Esophagus muscularis mucosa (tissue), 4 donors: ENCODE measurements at regions not wholly inside any gene's neighbourhood (a gene's known extent, or its start where the extent isn't known, plus 50 kb on each side); places are given as distances from the start of the nearest gene placed in this dataset.

Source experiments
- DNase-seq: peaks from one replicate; pipeline ENCODE4 v3.0.0-alpha.2; 2017; ENCODE audit errors: extremely low spot score
- H3K27ac ChIP-seq, 4 donors: fragments of 200-600 bp; sonication (generic); replicated peaks in 1 of 4; 1 replicate in 3 of 4; 2 replicates in 1 of 4; pipeline ENCODE4 v1.5.1; 2016 to 2019; ENCODE audit warnings: mild to moderate bottlenecking in 1 of 4
- H3K27me3 ChIP-seq, 4 donors: fragments of 200-600 bp; sonication (generic); one replicate each; pipeline versions ENCODE4 v1.5.1 to v1.6.0; 2016 to 2019
- H3K36me3 ChIP-seq, 4 donors: fragments of 200-600 bp; sonication (generic); one replicate each; pipeline ENCODE4 v1.5.1; 2016 to 2019
- H3K4me1 ChIP-seq, 4 donors: fragments of 200-600 bp; sonication (generic); one replicate each; pipeline ENCODE4 v1.5.1; 2016 to 2019
- H3K4me3 ChIP-seq, 4 donors: fragments of 200-600 bp; sonication (generic); 1 replicate in 2 of 4; 2 replicates in 2 of 4; pipeline ENCODE4 v1.5.1; 2016 to 2019; ENCODE audit warnings: mild to moderate bottlenecking in 4 of 4, moderate library complexity in 1 of 4
- H3K9me3 ChIP-seq, 4 donors: fragments of 200-600 bp; sonication (generic); 1 replicate in 3 of 4; 2 replicates in 1 of 4; pipeline ENCODE4 v1.5.1; 2016 to 2019
- EP300 ChIP-seq: sonication (generic); formaldehyde crosslinking; IDR thresholded peaks from one replicate; pipeline ENCODE4 v1.6.1; 2017; ENCODE audit warnings: antibody characterized with exemption
- POLR2A ChIP-seq: fragments of 450-650 bp; IDR thresholded peaks from one replicate; pipeline ENCODE4 v1.6.1; 2017; ENCODE audit warnings: antibody characterized with exemption, moderate library complexity, mild to moderate bottlenecking, low read depth
- POLR2AphosphoS5 ChIP-seq, 2 donors: sonication (generic); formaldehyde crosslinking; IDR thresholded peaks; one replicate each; pipeline ENCODE4 v1.6.1; 2017; ENCODE audit warnings: antibody characterized with exemption in 2 of 2
- WGBS: methylation state at CpG from one replicate; pipeline ENCODE4 v1.1.5; 2018; 5-methylcytosine and 5-hydroxymethylcytosine counted together
- intact Hi-C: fragments of 100-400 bp; cut with DNase I; formaldehyde crosslinking; loops from one replicate; pipeline ENCODE4 v1.15.1; 2023
- TF ChIP-seq, protein P1 (sequence below), 3 experiments: fragments of 200-600 bp in 2 of 3; fragments of 450-650 bp in 1 of 3; sonication (generic) in 2 of 3; IDR thresholded peaks; one replicate each; pipeline ENCODE4 v1.5.1; 2017 to 2019; ENCODE audit warnings: antibody characterized with exemption in 3 of 3, mild to moderate bottlenecking in 2 of 3, moderate library complexity in 1 of 3

DNA sequence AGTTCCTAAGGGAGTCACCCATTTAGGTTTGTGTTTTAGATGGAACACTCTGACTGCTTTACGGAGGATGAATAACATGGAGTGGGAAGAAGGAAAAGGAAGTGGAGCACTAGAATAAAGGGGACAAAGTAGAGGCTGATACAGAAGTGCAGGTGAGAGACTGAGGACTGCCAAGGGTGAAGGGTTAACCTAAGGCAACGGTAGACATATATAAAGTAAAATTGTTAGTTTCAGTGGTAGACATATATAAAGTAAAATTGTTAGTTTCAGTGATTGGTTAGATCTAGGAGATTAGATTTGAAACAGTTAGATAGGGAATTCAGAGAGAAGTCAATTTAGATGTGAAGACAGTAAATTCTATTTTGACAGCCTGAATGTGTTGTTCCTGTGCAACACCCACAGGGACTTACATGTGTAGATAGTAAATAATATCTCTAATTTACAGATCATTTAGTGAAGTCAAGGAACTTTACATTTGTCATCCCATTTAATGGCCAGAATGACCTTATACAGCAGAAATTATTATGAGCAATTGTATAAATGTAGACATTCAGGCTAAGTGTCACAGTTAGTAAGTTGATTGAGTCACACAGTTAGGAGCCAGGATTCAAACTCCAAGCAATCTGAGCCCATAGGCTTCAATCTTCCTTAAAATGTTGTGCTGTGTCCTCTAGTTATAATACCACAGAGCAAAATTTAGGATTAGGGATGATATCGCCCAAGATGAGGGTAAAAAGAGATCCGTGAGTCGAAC is 270.8 kb upstream of the UBE2E3 start:
- no peak for TF ChIP-seq POLR2AphosphoS5 (IDR thresholded peaks at IDR 0.05)
- TF ChIP-seq, protein P1, sequence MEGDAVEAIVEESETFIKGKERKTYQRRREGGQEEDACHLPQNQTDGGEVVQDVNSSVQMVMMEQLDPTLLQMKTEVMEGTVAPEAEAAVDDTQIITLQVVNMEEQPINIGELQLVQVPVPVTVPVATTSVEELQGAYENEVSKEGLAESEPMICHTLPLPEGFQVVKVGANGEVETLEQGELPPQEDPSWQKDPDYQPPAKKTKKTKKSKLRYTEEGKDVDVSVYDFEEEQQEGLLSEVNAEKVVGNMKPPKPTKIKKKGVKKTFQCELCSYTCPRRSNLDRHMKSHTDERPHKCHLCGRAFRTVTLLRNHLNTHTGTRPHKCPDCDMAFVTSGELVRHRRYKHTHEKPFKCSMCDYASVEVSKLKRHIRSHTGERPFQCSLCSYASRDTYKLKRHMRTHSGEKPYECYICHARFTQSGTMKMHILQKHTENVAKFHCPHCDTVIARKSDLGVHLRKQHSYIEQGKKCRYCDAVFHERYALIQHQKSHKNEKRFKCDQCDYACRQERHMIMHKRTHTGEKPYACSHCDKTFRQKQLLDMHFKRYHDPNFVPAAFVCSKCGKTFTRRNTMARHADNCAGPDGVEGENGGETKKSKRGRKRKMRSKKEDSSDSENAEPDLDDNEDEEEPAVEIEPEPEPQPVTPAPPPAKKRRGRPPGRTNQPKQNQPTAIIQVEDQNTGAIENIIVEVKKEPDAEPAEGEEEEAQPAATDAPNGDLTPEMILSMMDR (IDR thresholded peaks at IDR 0.05) = no peak
- TF ChIP-seq POLR2A = no peak
- no peak for TF ChIP-seq EP300

DNA sequence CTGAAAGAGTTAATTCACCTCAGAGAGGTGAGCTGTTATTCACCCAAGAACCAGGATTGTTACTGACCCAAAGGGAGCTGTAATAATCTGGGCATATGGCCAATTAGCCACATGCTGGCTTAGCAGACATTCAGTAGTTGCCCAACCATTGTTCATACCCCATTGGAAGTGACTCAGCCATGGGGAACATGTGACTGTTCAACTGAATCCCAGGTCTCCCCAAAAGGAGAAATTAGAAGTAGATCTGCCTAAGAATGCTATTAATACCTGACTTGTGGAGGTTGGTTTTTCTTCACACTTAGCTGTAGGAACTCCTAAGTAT is 272.6 kb upstream of the UBE2E3 start:
- Histone ChIP-seq H3K27me3 (no peaks in the 10 kb centered on the region), H3K36me3 (no peaks in the 10 kb centered on the region), H3K9me3 (no peaks in the 10 kb centered on the region), H3K4me1 (no peaks in the 10 kb centered on the region), H3K4me3 (no peak overlapping the region), H3K27ac (no peak overlapping the region)
- DNase-seq = no peak
- intact Hi-C loops = no loop called here
- TF ChIP-seq, protein P1 (IDR thresholded peaks at IDR 0.05) = no peak
- TF ChIP-seq POLR2A = no peak
- TF ChIP-seq POLR2AphosphoS5 (IDR thresholded peaks at IDR 0.05) = no peak
- no peak for TF ChIP-seq EP300

More for the DNA sequence above, 270.8 kb upstream of the UBE2E3 start:
- H3K4me1 ChIP-seq = no peaks in the 10 kb centered on the region
- no peaks in the 10 kb centered on the region for H3K9me3 ChIP-seq
- no peak for DNase-seq
- no peaks in the 10 kb centered on the region for H3K27me3 ChIP-seq
- H3K36me3 ChIP-seq = no peaks in the 10 kb centered on the region
- H3K27ac ChIP-seq = no peak overlapping the region
- 93% methylated on average over 5 of the region's 5 CpGs for WGBS
- intact Hi-C loops = no loop called here
- H3K4me3 ChIP-seq = no peak overlapping the region

DNA sequence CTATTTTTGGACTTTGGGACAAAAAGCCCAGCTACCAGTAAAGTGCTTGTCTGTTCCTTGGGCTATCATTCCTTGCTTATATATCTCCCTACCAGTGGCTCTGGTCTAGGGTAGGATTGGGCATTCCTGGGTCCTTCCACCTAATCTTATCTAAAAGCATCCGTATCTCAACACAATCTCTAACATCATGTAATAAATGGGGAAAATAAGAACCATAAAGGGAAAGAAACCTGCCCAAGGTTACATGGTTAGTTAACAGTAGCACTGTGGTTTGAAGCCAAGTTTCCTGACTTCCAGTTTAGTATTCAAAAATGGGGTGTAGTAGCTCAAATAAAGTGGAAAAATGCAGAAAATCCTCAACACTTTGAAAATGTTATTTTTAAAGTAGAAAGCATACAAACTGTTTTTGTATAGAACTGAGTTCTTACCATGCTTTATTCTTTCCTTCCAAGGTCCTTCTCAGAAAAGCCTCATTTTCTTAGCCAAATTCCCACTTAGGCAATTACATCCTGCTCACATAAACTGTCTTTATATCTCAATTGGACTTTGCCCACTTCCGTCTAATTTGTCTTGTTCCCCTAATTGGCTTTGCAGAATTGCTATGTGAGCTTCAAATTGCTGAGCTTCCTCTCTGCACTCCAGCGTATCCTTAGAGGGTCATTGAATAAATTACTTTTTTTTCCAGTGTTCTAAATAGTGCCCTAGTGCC is 273.1 kb upstream of the UBE2E3 start:
- Histone ChIP-seq H3K27ac (no peak overlapping the region), H3K36me3 (no peaks in the 10 kb centered on the region), H3K9me3 (no peaks in the 10 kb centered on the region), H3K4me3 (no peak overlapping the region), H3K27me3 (no peaks in the 10 kb centered on the region), H3K4me1 (no peaks in the 10 kb centered on the region)
- intact Hi-C loops = no loop called here
- DNase-seq = no peak
- TF ChIP-seq, protein P1 (IDR thresholded peaks at IDR 0.05) = no peak
- TF ChIP-seq POLR2AphosphoS5 (IDR thresholded peaks at IDR 0.05) (no peak), POLR2A (no peak), EP300 (no peak)
- WGBS = 71% methylated on average over 3 of the region's 3 CpGs

DNA sequence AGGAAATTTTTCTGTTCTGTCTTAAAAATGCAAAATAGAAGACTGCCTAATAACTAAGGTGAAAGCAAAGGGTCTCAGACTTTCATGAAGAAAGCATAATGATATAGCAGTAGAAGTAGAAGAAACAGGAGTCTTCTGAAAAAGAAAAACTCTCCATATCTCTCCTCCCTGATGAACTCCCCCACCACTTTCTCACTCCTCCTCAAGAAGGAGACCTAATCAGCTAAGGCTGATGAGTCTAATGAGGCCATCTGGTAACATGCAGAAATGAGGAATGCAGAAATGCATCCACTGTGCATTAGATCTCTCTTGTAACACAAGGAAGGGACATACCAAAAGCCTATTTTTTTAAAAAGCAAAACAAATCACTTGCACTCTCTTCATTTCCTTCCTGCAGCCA is 273.7 kb upstream of the UBE2E3 start:
- Histone ChIP-seq H3K4me1 (no peaks in the 10 kb centered on the region), H3K27me3 (no peaks in the 10 kb centered on the region), H3K36me3 (no peaks in the 10 kb centered on the region), H3K9me3 (no peaks in the 10 kb centered on the region), H3K27ac (no peak overlapping the region), H3K4me3 (no peak overlapping the region)
- intact Hi-C loops = no loop called here
- no peak for DNase-seq
- TF ChIP-seq POLR2A (no peak), POLR2AphosphoS5 (IDR thresholded peaks at IDR 0.05) (no peak), EP300 (no peak)
- TF ChIP-seq, protein P1 (IDR thresholded peaks at IDR 0.05) = no peak

DNA sequence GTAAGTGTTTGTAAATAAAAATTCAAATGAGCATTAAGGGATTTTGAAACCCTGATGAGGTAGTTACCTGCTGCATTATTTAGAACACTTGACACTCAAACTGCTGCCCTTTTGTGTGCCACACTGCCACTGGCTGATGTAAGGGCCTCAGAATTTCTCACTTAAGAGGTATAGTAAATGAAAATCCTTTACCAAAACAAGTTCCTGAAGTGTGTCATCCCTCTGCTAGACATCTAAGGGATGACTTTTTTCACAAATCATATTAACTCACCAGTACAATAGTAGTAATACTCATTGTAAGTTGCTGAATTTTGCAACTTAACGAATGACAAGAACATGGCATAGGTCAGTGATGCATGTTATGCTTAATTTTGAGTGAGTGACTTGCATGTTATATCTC is 274.9 kb upstream of the UBE2E3 start:
- Histone ChIP-seq H3K9me3 (no peaks in the 10 kb centered on the region), H3K4me3 (no peak overlapping the region), H3K27ac (no peak overlapping the region), H3K4me1 (no peaks in the 10 kb centered on the region), H3K36me3 (no peaks in the 10 kb centered on the region), H3K27me3 (no peaks in the 10 kb centered on the region)
- intact Hi-C loops = no loop called here
- no peak for TF ChIP-seq EP300
- TF ChIP-seq POLR2A = no peak
- TF ChIP-seq, protein P1 (IDR thresholded peaks at IDR 0.05) = no peak
- TF ChIP-seq POLR2AphosphoS5 (IDR thresholded peaks at IDR 0.05) = no peak
- 93% methylated on average over 1 of the region's 1 CpG for WGBS
- no peak for DNase-seq
